ENCODE measurements at regions not wholly inside any gene's neighbourhood (a gene's known extent, or its start where the extent isn't known, plus 50 kb on each side); places are given as distances from the start of the nearest gene placed in this dataset.

- Histone ChIP-seq H3K4me2 (ENCODE audit: low read depth, low read length, poor library complexity, severe bottlenecking) (no peak overlapping the region), H3K36me3 (ENCODE audit: insufficient read depth, low read length) (no peaks in the 10 kb centered on the region), H3K27ac (ENCODE audit: low read length) (no peak overlapping the region), H3K79me2 (ENCODE audit: low read length) (no peaks in the 10 kb centered on the region), H2AFZ (ENCODE audit: low read length) (no peak overlapping the region), H3K4me3 (ENCODE audit: low read length) (no peak overlapping the region), H4K20me1 (ENCODE audit: insufficient read depth, low read depth, low read length) (no peaks in the 10 kb centered on the region), H3K9me3 (ENCODE audit: low read length) (no peaks in the 10 kb centered on the region), H3K9me2 (replicated peaks; ENCODE audit: insufficient read depth, low read length) (no peaks in the 10 kb centered on the region), H3K9ac (ENCODE audit: low read length) (no peak overlapping the region), H3K27me3 (ENCODE audit: low read length) (no peaks in the 10 kb centered on the region), H3K4me1 (ENCODE audit: low read length) (no peaks in the 10 kb centered on the region)
- DNase-seq: no peak
Measured at GRCh38 chr10:10527861-10528562, 489.7 kb upstream of the CELF2 start.

DNA sequence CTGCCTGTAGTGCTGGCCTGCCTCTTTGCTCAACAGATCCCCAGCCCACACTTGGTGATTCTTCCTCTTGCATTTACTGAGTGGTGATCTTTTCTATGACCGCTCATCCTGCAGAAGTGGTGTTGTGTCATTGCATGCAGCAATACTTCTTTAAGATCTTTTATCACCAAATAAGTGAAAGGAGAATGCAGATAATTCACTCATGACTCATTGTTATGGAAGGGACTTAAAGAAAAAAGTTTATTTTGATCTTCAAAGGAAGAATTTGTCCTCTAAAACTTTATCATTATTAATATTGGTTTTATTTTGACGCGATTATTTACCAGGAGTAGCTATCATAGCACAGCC, 489.1 kb upstream of the CELF2 start:
- H3K36me3 ChIP-seq (ENCODE audit: insufficient read depth, low read length): no peaks in the 10 kb centered on the region
- no peaks in the 10 kb centered on the region for H3K9me2 ChIP-seq (replicated peaks; ENCODE audit: insufficient read depth, low read length)
- DNase-seq: no peak
- no peaks in the 10 kb centered on the region for H4K20me1 ChIP-seq (ENCODE audit: insufficient read depth, low read depth, low read length)
- no peaks in the 10 kb centered on the region for H3K79me2 ChIP-seq (ENCODE audit: low read length)
- no peaks in the 10 kb centered on the region for H3K27me3 ChIP-seq (ENCODE audit: low read length)
- no peak overlapping the region for H3K27ac ChIP-seq (ENCODE audit: low read length)
- no peaks in the 10 kb centered on the region for H3K9me3 ChIP-seq (ENCODE audit: low read length)
- no peak overlapping the region for H3K9ac ChIP-seq (ENCODE audit: low read length)
- no peak overlapping the region for H2AFZ ChIP-seq (ENCODE audit: low read length)
- H3K4me1 ChIP-seq (ENCODE audit: low read length): no peaks in the 10 kb centered on the region
- H3K4me3 ChIP-seq (ENCODE audit: low read length): no peak overlapping the region
- no peak overlapping the region for H3K4me2 ChIP-seq (ENCODE audit: low read depth, low read length, poor library complexity, severe bottlenecking)

GRCh38 chr10:10530313-10530712, 487.4 kb upstream of the CELF2 start:
- Histone ChIP-seq H3K4me2 (ENCODE audit: low read depth, low read length, poor library complexity, severe bottlenecking) (no peak overlapping the region), H3K9me2 (replicated peaks; ENCODE audit: insufficient read depth, low read length) (no peaks in the 10 kb centered on the region), H4K20me1 (ENCODE audit: insufficient read depth, low read depth, low read length) (no peaks in the 10 kb centered on the region), H3K79me2 (ENCODE audit: low read length) (no peaks in the 10 kb centered on the region), H3K9me3 (ENCODE audit: low read length) (no peaks in the 10 kb centered on the region), H3K27me3 (ENCODE audit: low read length) (no peaks in the 10 kb centered on the region), H2AFZ (ENCODE audit: low read length) (no peak overlapping the region), H3K4me3 (ENCODE audit: low read length) (no peak overlapping the region), H3K9ac (ENCODE audit: low read length) (no peak overlapping the region), H3K27ac (ENCODE audit: low read length) (no peak overlapping the region), H3K4me1 (ENCODE audit: low read length) (no peaks in the 10 kb centered on the region), H3K36me3 (ENCODE audit: insufficient read depth, low read length) (no peaks in the 10 kb centered on the region)
- no peak for DNase-seq

- Histone ChIP-seq H3K4me3 (ENCODE audit: low read length) (no peak overlapping the region), H3K27me3 (ENCODE audit: low read length) (no peaks in the 10 kb centered on the region), H4K20me1 (ENCODE audit: insufficient read depth, low read depth, low read length) (no peaks in the 10 kb centered on the region), H2AFZ (ENCODE audit: low read length) (no peak overlapping the region), H3K9me2 (replicated peaks; ENCODE audit: insufficient read depth, low read length) (no peaks in the 10 kb centered on the region), H3K4me2 (ENCODE audit: low read depth, low read length, poor library complexity, severe bottlenecking) (no peak overlapping the region), H3K9ac (ENCODE audit: low read length) (no peak overlapping the region), H3K36me3 (ENCODE audit: insufficient read depth, low read length) (no peaks in the 10 kb centered on the region), H3K9me3 (ENCODE audit: low read length) (no peaks in the 10 kb centered on the region), H3K27ac (ENCODE audit: low read length) (no peak overlapping the region), H3K79me2 (ENCODE audit: low read length) (no peaks in the 10 kb centered on the region), H3K4me1 (ENCODE audit: low read length) (no peaks in the 10 kb centered on the region)
- DNase-seq: no peak
Measured at GRCh38 chr10:10532236-10532635, 485.4 kb upstream of the CELF2 start.

DNA sequence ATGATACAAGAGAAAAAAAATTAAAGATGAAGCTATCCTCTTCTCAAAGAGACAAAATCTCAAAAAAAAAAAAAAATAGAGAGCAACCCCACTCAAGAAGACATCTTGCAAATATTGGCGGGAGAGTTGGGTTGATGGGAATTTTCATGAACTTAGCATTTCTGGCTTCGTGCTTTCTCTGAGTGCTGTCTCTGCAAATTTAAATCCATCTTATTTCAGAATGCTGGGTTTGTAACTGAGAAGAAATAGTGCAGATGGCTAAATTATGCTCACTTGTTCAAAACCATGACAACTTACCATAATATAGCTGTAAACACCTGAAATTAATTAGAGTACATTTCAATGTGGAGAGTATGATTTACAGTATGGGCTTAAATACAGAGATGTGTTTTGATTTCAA, 484.8 kb upstream of the CELF2 start:
- Histone ChIP-seq H3K27ac (ENCODE audit: low read length) (no peak overlapping the region), H3K27me3 (ENCODE audit: low read length) (no peaks in the 10 kb centered on the region), H2AFZ (ENCODE audit: low read length) (no peak overlapping the region), H3K4me3 (ENCODE audit: low read length) (no peak overlapping the region), H3K4me1 (ENCODE audit: low read length) (no peaks in the 10 kb centered on the region), H4K20me1 (ENCODE audit: insufficient read depth, low read depth, low read length) (no peaks in the 10 kb centered on the region), H3K79me2 (ENCODE audit: low read length) (no peaks in the 10 kb centered on the region), H3K4me2 (ENCODE audit: low read depth, low read length, poor library complexity, severe bottlenecking) (no peak overlapping the region), H3K36me3 (ENCODE audit: insufficient read depth, low read length) (no peaks in the 10 kb centered on the region), H3K9me3 (ENCODE audit: low read length) (no peaks in the 10 kb centered on the region), H3K9ac (ENCODE audit: low read length) (no peak overlapping the region), H3K9me2 (replicated peaks; ENCODE audit: insufficient read depth, low read length) (no peaks in the 10 kb centered on the region)
- DNase-seq: no peak

- no peak overlapping the region for H2AFZ ChIP-seq (ENCODE audit: low read length)
- H3K27ac ChIP-seq (ENCODE audit: low read length): no peak overlapping the region
- H3K27me3 ChIP-seq (ENCODE audit: low read length): no peaks in the 10 kb centered on the region
- H4K20me1 ChIP-seq (ENCODE audit: insufficient read depth, low read depth, low read length): no peaks in the 10 kb centered on the region
- DNase-seq: no peak
- H3K4me3 ChIP-seq (ENCODE audit: low read length): no peak overlapping the region
- no peak overlapping the region for H3K4me2 ChIP-seq (ENCODE audit: low read depth, low read length, poor library complexity, severe bottlenecking)
- no peaks in the 10 kb centered on the region for H3K36me3 ChIP-seq (ENCODE audit: insufficient read depth, low read length)
- H3K79me2 ChIP-seq (ENCODE audit: low read length): no peaks in the 10 kb centered on the region
- H3K9me2 ChIP-seq (replicated peaks; ENCODE audit: insufficient read depth, low read length): no peaks in the 10 kb centered on the region
- H3K4me1 ChIP-seq (ENCODE audit: low read length): no peaks in the 10 kb centered on the region
- H3K9ac ChIP-seq (ENCODE audit: low read length): no peak overlapping the region
- H3K9me3 ChIP-seq (ENCODE audit: low read length): no peaks in the 10 kb centered on the region
Measured at GRCh38 chr10:10533437-10533836, 484.2 kb upstream of the CELF2 start.

- Histone ChIP-seq H3K4me2 (ENCODE audit: low read depth, low read length, poor library complexity, severe bottlenecking) (no peak overlapping the region), H2AFZ (ENCODE audit: low read length) (no peak overlapping the region), H3K9me3 (ENCODE audit: low read length) (no peaks in the 10 kb centered on the region), H3K9ac (ENCODE audit: low read length) (no peak overlapping the region), H3K4me1 (ENCODE audit: low read length) (no peaks in the 10 kb centered on the region), H4K20me1 (ENCODE audit: insufficient read depth, low read depth, low read length) (no peaks in the 10 kb centered on the region), H3K9me2 (replicated peaks; ENCODE audit: insufficient read depth, low read length) (no peaks in the 10 kb centered on the region), H3K79me2 (ENCODE audit: low read length) (no peaks in the 10 kb centered on the region), H3K36me3 (ENCODE audit: insufficient read depth, low read length) (no peaks in the 10 kb centered on the region), H3K4me3 (ENCODE audit: low read length) (no peak overlapping the region), H3K27ac (ENCODE audit: low read length) (no peak overlapping the region), H3K27me3 (ENCODE audit: low read length) (no peaks in the 10 kb centered on the region)
- DNase-seq: no peak
Measured at GRCh38 chr10:10538326-10538725, 479.3 kb upstream of the CELF2 start.

- H3K4me1 ChIP-seq (ENCODE audit: low read length): no peaks in the 10 kb centered on the region
- H3K4me2 ChIP-seq (ENCODE audit: low read depth, low read length, poor library complexity, severe bottlenecking): no peak overlapping the region
- no peaks in the 10 kb centered on the region for H3K9me3 ChIP-seq (ENCODE audit: low read length)
- H3K79me2 ChIP-seq (ENCODE audit: low read length): no peaks in the 10 kb centered on the region
- H4K20me1 ChIP-seq (ENCODE audit: insufficient read depth, low read depth, low read length): no peaks in the 10 kb centered on the region
- no peaks in the 10 kb centered on the region for H3K27me3 ChIP-seq (ENCODE audit: low read length)
- no peak overlapping the region for H2AFZ ChIP-seq (ENCODE audit: low read length)
- H3K36me3 ChIP-seq (ENCODE audit: insufficient read depth, low read length): no peaks in the 10 kb centered on the region
- H3K9ac ChIP-seq (ENCODE audit: low read length): no peak overlapping the region
- DNase-seq: no peak
- no peak overlapping the region for H3K4me3 ChIP-seq (ENCODE audit: low read length)
- no peak overlapping the region for H3K27ac ChIP-seq (ENCODE audit: low read length)
- H3K9me2 ChIP-seq (replicated peaks; ENCODE audit: insufficient read depth, low read length): no peaks in the 10 kb centered on the region
Measured at GRCh38 chr10:10540398-10540797, 477.3 kb upstream of the CELF2 start.

DNA sequence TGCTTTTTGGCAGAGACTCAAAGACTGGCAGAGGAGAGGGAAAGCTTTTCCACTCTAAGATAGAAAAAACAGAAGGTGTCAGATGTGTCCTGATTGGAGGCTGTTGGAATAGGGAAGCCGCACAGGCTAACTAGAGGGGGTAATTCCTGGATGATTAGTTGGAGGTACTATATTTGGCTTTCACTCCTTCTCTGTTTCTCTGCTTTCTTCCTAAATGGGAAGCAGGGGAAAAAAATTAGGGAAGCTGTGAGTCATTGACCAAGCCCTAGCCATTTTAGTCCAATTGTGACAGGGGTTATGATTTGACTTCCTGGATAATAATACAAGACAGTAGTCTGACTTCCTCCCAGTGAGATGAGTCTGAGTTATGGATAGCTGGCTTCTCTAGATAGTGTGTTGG, 475.2 kb upstream of the CELF2 start:
- Histone ChIP-seq H3K36me3 (ENCODE audit: insufficient read depth, low read length) (no peaks in the 10 kb centered on the region), H3K79me2 (ENCODE audit: low read length) (no peaks in the 10 kb centered on the region), H4K20me1 (ENCODE audit: insufficient read depth, low read depth, low read length) (no peaks in the 10 kb centered on the region), H3K4me3 (ENCODE audit: low read length) (no peak overlapping the region), H2AFZ (ENCODE audit: low read length) (no peak overlapping the region), H3K27ac (ENCODE audit: low read length) (no peak overlapping the region), H3K9me2 (replicated peaks; ENCODE audit: insufficient read depth, low read length) (no peaks in the 10 kb centered on the region), H3K27me3 (ENCODE audit: low read length) (no peaks in the 10 kb centered on the region), H3K9ac (ENCODE audit: low read length) (no peak overlapping the region), H3K4me2 (ENCODE audit: low read depth, low read length, poor library complexity, severe bottlenecking) (no peak overlapping the region), H3K4me1 (ENCODE audit: low read length) (no peaks in the 10 kb centered on the region), H3K9me3 (ENCODE audit: low read length) (no peaks in the 10 kb centered on the region)
- no peak for DNase-seq

Data from Karpas-422 (cell line).